NCI-H2081 (cell line): ENCODE measurements at regions not wholly inside any gene's neighbourhood (a gene's known extent, or its start where the extent isn't known, plus 50 kb on each side); places are given as distances from the start of the nearest gene placed in this dataset.

ENCODE experiments used
- DNase-seq, 2 experiments: peaks; one replicate each; lab custom pipeline; 2025; lab: John Stamatoyannopoulos, UW

DNA sequence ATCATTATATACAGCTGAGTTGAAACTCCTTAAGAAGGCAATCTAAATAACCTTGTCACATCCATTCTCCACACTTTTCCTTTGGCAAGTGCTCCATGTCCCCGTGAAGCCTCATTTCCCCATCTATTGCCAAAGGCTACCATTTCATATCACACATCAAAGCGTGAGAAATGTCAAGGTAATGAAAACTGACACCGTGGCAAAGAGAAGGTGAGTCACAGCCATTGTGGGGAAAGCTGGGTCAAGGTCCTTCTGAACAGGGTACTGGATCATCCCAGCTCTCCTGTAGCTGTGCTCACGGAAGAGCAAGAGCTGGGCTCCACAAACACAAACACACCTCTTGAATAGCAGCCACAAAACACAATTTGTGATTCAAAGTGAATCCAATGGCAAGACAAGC is 58.2 kb upstream of the REG3G start:
- no peak for DNase-seq

DNA sequence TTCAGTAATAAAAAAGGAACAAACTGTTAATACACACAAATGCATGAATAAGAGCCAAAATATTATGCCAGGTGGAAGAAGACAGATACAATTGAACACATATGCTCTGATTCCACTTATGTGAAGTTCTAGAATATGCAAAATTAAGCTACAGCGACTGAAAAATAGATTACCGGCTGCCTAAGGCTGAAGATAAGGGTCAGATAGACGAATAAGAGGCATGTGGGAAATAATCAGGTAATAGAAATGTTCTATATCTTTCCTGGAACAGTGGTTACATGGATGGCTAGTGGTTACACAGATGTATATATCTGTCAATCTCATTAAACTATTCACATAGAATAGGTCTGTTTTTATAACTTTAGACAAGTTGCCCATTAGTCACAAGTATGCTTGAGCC is 51.9 kb upstream of the REG3G start:
- no peak for DNase-seq
